ENCODE measurements at regions not wholly inside any gene's neighbourhood (a gene's known extent, or its start where the extent isn't known, plus 50 kb on each side); places are given as distances from the start of the nearest gene placed in this dataset.

GRCh38 chr4:136900696-136901095, 631.6 kb downstream of the PCDH18 start:
- Mint-ChIP-seq H3K9me3 (ENCODE audit: unreplicated experiment) (no peaks in the 10 kb centered on the region), H3K27me3 (ENCODE audit: unreplicated experiment) (no peaks in the 10 kb centered on the region), H3K36me3 (ENCODE audit: unreplicated experiment) (no peaks in the 10 kb centered on the region), H3K4me1 (ENCODE audit: low read depth, unreplicated experiment) (no peaks in the 10 kb centered on the region), H3K27ac (ENCODE audit: unreplicated experiment) (no peak overlapping the region), H3K4me3 (ENCODE audit: unreplicated experiment) (no peak overlapping the region)
- TF ChIP-seq, protein P1, sequence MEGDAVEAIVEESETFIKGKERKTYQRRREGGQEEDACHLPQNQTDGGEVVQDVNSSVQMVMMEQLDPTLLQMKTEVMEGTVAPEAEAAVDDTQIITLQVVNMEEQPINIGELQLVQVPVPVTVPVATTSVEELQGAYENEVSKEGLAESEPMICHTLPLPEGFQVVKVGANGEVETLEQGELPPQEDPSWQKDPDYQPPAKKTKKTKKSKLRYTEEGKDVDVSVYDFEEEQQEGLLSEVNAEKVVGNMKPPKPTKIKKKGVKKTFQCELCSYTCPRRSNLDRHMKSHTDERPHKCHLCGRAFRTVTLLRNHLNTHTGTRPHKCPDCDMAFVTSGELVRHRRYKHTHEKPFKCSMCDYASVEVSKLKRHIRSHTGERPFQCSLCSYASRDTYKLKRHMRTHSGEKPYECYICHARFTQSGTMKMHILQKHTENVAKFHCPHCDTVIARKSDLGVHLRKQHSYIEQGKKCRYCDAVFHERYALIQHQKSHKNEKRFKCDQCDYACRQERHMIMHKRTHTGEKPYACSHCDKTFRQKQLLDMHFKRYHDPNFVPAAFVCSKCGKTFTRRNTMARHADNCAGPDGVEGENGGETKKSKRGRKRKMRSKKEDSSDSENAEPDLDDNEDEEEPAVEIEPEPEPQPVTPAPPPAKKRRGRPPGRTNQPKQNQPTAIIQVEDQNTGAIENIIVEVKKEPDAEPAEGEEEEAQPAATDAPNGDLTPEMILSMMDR (IDR thresholded peaks at IDR 0.05; ENCODE audit: partially characterized antibody, unreplicated experiment), result no peak
- DNase-seq, result no peak

DNA sequence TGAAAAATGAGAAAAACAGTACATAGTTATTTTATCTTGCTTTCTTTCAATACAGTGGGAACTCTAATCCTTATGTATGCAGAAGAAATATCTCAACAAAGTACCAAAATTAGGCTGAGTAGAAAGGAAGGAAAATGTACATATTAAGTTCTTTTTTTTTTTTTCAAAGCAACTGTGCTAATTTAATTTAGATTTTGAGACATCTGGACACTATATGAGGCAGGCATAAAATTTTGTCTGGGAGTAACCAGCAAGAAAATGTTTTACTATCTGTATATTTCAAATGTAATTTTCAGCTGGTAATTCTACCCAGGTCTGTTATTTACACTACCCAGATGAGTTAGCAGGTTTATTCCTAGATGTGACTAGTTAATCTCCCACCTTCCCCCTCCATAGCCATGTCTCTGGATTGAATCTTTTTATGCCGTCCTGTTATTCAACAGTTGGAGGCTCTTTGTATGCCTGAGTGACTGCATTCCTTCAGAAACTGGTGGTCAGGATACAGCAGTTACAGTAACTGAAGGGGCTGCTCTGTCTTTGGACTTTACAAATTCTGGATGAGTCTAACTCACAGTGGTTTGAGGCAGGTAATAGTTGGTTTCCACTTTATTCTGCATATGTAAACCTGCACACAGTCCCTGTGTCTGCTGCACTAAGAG, 633.6 kb downstream of the PCDH18 start:
- TF ChIP-seq, protein P1 (IDR thresholded peaks at IDR 0.05; ENCODE audit: partially characterized antibody, unreplicated experiment), result no peak
- H3K9me3 Mint-ChIP-seq (ENCODE audit: unreplicated experiment), result no peaks in the 10 kb centered on the region

GRCh38 chr4:136893573-136893972, 638.7 kb downstream of the PCDH18 start:
- Mint-ChIP-seq H3K27ac (ENCODE audit: unreplicated experiment) (no peak overlapping the region), H3K36me3 (ENCODE audit: unreplicated experiment) (no peaks in the 10 kb centered on the region), H3K9me3 (ENCODE audit: unreplicated experiment) (no peaks in the 10 kb centered on the region), H3K4me3 (ENCODE audit: unreplicated experiment) (no peak overlapping the region), H3K4me1 (ENCODE audit: low read depth, unreplicated experiment) (peaks cover 6% of the 10 kb centered on the region), H3K27me3 (ENCODE audit: unreplicated experiment) (no peaks in the 10 kb centered on the region)
- DNase-seq, result no peak
- TF ChIP-seq, protein P1 (IDR thresholded peaks at IDR 0.05; ENCODE audit: partially characterized antibody, unreplicated experiment), result no peak

More for the DNA sequence above, 633.6 kb downstream of the PCDH18 start:
- DNase-seq, result no peak
- Mint-ChIP-seq H3K4me3 (ENCODE audit: unreplicated experiment) (no peak overlapping the region), H3K4me1 (ENCODE audit: low read depth, unreplicated experiment) (no peaks in the 10 kb centered on the region), H3K27me3 (ENCODE audit: unreplicated experiment) (no peaks in the 10 kb centered on the region), H3K36me3 (ENCODE audit: unreplicated experiment) (no peaks in the 10 kb centered on the region), H3K27ac (ENCODE audit: unreplicated experiment) (no peak overlapping the region)

- Mint-ChIP-seq H3K36me3 (ENCODE audit: unreplicated experiment) (no peaks in the 10 kb centered on the region), H3K4me1 (ENCODE audit: low read depth, unreplicated experiment) (peaks cover 7% of the 10 kb centered on the region), H3K27ac (ENCODE audit: unreplicated experiment) (no peak overlapping the region), H3K27me3 (ENCODE audit: unreplicated experiment) (no peaks in the 10 kb centered on the region), H3K9me3 (ENCODE audit: unreplicated experiment) (no peaks in the 10 kb centered on the region), H3K4me3 (ENCODE audit: unreplicated experiment) (no peak overlapping the region)
- DNase-seq, result no peak
- TF ChIP-seq, protein P1 (IDR thresholded peaks at IDR 0.05; ENCODE audit: partially characterized antibody, unreplicated experiment), result no peak
Observed at GRCh38 chr4:136881666-136882065, 650.6 kb downstream of the PCDH18 start.

- Mint-ChIP-seq H3K27me3 (ENCODE audit: unreplicated experiment) (no peaks in the 10 kb centered on the region), H3K36me3 (ENCODE audit: unreplicated experiment) (no peaks in the 10 kb centered on the region), H3K4me3 (ENCODE audit: unreplicated experiment) (no peak overlapping the region), H3K9me3 (ENCODE audit: unreplicated experiment) (no peaks in the 10 kb centered on the region), H3K4me1 (ENCODE audit: low read depth, unreplicated experiment) (peaks cover 7% of the 10 kb centered on the region), H3K27ac (ENCODE audit: unreplicated experiment) (no peak overlapping the region)
- no peak for DNase-seq
- TF ChIP-seq, protein P1 (IDR thresholded peaks at IDR 0.05; ENCODE audit: partially characterized antibody, unreplicated experiment), result no peak
Observed at GRCh38 chr4:136873555-136873954, 658.7 kb downstream of the PCDH18 start.

Data from glutamatergic neuron (in vitro differentiated cells).